HG03060 (cell line): ENCODE measurements at regions not wholly inside any gene's neighbourhood (a gene's known extent, or its start where the extent isn't known, plus 50 kb on each side); places are given as distances from the start of the nearest gene placed in this dataset.

Experiments
- ATAC-seq: cut with Tn5 transposase; IDR thresholded peaks from one replicate; pipeline ENCODE4 v1.9.1; 2021; ENCODE audit warnings: low read depth, moderate number of reproducible peaks; ENCODE audit not compliant: unreplicated experiment

- no peak for ATAC-seq
These were observed 125.7 kb upstream of the RIPOR2 start for GRCh38 chr6:25061289-25061936.

GRCh38 chr6:25062070-25062811, 126.5 kb upstream of the RIPOR2 start:
- ATAC-seq: no peak

GRCh38 chr6:25064006-25064405, 128.2 kb upstream of the RIPOR2 start:
- no peak for ATAC-seq

- no peak for ATAC-seq
These were observed 129.9 kb upstream of the RIPOR2 start for GRCh38 chr6:25065666-25066065.

- no peak for ATAC-seq
These were observed 130.8 kb upstream of the RIPOR2 start for GRCh38 chr6:25066593-25066992.

GRCh38 chr6:25068866-25069265, 133.1 kb upstream of the RIPOR2 start:
- ATAC-seq: no peak

- ATAC-seq: no peak
These were observed 135.0 kb upstream of the RIPOR2 start for GRCh38 chr6:25070547-25071366.

GRCh38 chr6:25078141-25078540, 142.4 kb upstream of the RIPOR2 start:
- no peak for ATAC-seq

- no peak for ATAC-seq
These were observed 148.2 kb upstream of the RIPOR2 start for GRCh38 chr6:25083784-25084507.

GRCh38 chr6:25084508-25084833, 148.7 kb upstream of the RIPOR2 start:
- ATAC-seq: no peak

GRCh38 chr6:25085756-25086155, 150.0 kb upstream of the RIPOR2 start:
- ATAC-seq: no peak

- no peak for ATAC-seq
These were observed 150.8 kb upstream of the RIPOR2 start for GRCh38 chr6:25086500-25087091.

- no peak for ATAC-seq
These were observed 152.8 kb upstream of the RIPOR2 start for GRCh38 chr6:25088513-25088912.

- ATAC-seq: no peak
These were observed 153.7 kb upstream of the RIPOR2 start for GRCh38 chr6:25089442-25089841.

- ATAC-seq: no peak
These were observed 159.0 kb upstream of the RIPOR2 start for GRCh38 chr6:25094726-25095125.

GRCh38 chr6:25100288-25100687, 164.5 kb upstream of the RIPOR2 start:
- no peak for ATAC-seq

- ATAC-seq: no peak
These were observed 167.8 kb upstream of the RIPOR2 start for GRCh38 chr6:25103603-25104002.

- ATAC-seq: no peak
These were observed 169.5 kb upstream of the RIPOR2 start for GRCh38 chr6:25105070-25105925.

GRCh38 chr6:25107218-25107617, 171.5 kb upstream of the RIPOR2 start:
- ATAC-seq: no peak

- ATAC-seq: no peak
These were observed 167.4 kb upstream of the CARMIL1 start for GRCh38 chr6:25111782-25112181.
